Stimulated activated effector memory CD8-positive, alpha-beta T cell treated with anti-CD3 and anti-CD28 coated beads, Interleukin-12 subunit alpha, Interleukin-12 subunit beta, amount 100 ng/mL, for 72 hours (primary cell): ENCODE measurements at regions not wholly inside any gene's neighbourhood (a gene's known extent, or its start where the extent isn't known, plus 50 kb on each side); places are given as distances from the start of the nearest gene placed in this dataset.

Experiments
- ATAC-seq: fragments of 150-1000 bp; cut with Tn5 transposase; 2 replicates; pipeline ENCODE4 v1.10.0; 2021
- DNase-seq, 2 donors: peaks; one replicate each; pipeline ENCODE4 v3.0.0; 2021 to 2022; ENCODE audit warnings: low spot score in 2 of 2
- H3K27ac Mint-ChIP-seq: one replicate; pipeline ENCODE4 v1.8.0; 2022; ENCODE audit warnings: mild to moderate bottlenecking, mixed read lengths
- H3K36me3 Mint-ChIP-seq: one replicate; pipeline ENCODE4 v1.8.0; 2022; ENCODE audit warnings: mild to moderate bottlenecking, mixed read lengths
- H3K4me1 Mint-ChIP-seq: one replicate; pipeline ENCODE4 v1.8.0; 2022; ENCODE audit warnings: mixed read lengths
- H3K4me3 Mint-ChIP-seq: one replicate; pipeline ENCODE4 v1.8.0; 2022; ENCODE audit warnings: mild to moderate bottlenecking, mixed read lengths
- H3K9me3 Mint-ChIP-seq: one replicate; pipeline ENCODE4 v1.8.0; 2022; ENCODE audit warnings: mixed read lengths

GRCh38 chr4:138512756-138513155, 270.6 kb upstream of the SLC7A11 start:
- ATAC-seq (no peak), DNase-seq (no peak)
- Mint-ChIP-seq H3K27ac (no peak overlapping the region), H3K9me3 (peaks cover 15% of the 10 kb centered on the region), H3K36me3 (no peaks in the 10 kb centered on the region), H3K4me3 (no peak overlapping the region), H3K4me1 (no peaks in the 10 kb centered on the region)

GRCh38 chr4:138510053-138510452, 267.9 kb upstream of the SLC7A11 start:
- H3K36me3 Mint-ChIP-seq = no peaks in the 10 kb centered on the region
- no peaks in the 10 kb centered on the region for H3K4me1 Mint-ChIP-seq
- H3K4me3 Mint-ChIP-seq = no peak overlapping the region
- no peak overlapping the region for H3K27ac Mint-ChIP-seq
- ATAC-seq (no peak), DNase-seq (no peak)
- peaks cover 24% of the 10 kb centered on the region for H3K9me3 Mint-ChIP-seq

- H3K4me3 Mint-ChIP-seq = no peak overlapping the region
- ATAC-seq (no peak), DNase-seq (no peak)
- peaks cover 24% of the 10 kb centered on the region for H3K9me3 Mint-ChIP-seq
- H3K27ac Mint-ChIP-seq = no peak overlapping the region
- H3K36me3 Mint-ChIP-seq = no peaks in the 10 kb centered on the region
- no peaks in the 10 kb centered on the region for H3K4me1 Mint-ChIP-seq
These were observed 267.2 kb upstream of the SLC7A11 start for GRCh38 chr4:138509346-138509745.

GRCh38 chr4:138507522-138507921, 265.4 kb upstream of the SLC7A11 start:
- DNase-seq (no peak), ATAC-seq (no peak)
- peaks cover 21% of the 10 kb centered on the region for H3K9me3 Mint-ChIP-seq
- H3K27ac Mint-ChIP-seq = no peak overlapping the region
- H3K36me3 Mint-ChIP-seq = no peaks in the 10 kb centered on the region
- no peak overlapping the region for H3K4me3 Mint-ChIP-seq
- H3K4me1 Mint-ChIP-seq = no peaks in the 10 kb centered on the region

- ATAC-seq (no peak), DNase-seq (no peak)
- Mint-ChIP-seq H3K4me3 (no peak overlapping the region), H3K4me1 (no peaks in the 10 kb centered on the region), H3K9me3 (peaks cover 15% of the 10 kb centered on the region), H3K27ac (no peak overlapping the region), H3K36me3 (no peaks in the 10 kb centered on the region)
These were observed 259.5 kb upstream of the SLC7A11 start for GRCh38 chr4:138501614-138502013.

GRCh38 chr4:138500869-138501268, 258.7 kb upstream of the SLC7A11 start:
- DNase-seq = no peak
- ATAC-seq = no peak
- no peak overlapping the region for H3K4me3 Mint-ChIP-seq
- H3K27ac Mint-ChIP-seq = no peak overlapping the region
- H3K4me1 Mint-ChIP-seq = no peaks in the 10 kb centered on the region
- peaks cover 13% of the 10 kb centered on the region for H3K9me3 Mint-ChIP-seq
- no peaks in the 10 kb centered on the region for H3K36me3 Mint-ChIP-seq

GRCh38 chr4:138499627-138500026, 257.5 kb upstream of the SLC7A11 start:
- DNase-seq (no peak), ATAC-seq (no peak)
- Mint-ChIP-seq H3K36me3 (no peaks in the 10 kb centered on the region), H3K9me3 (peaks cover 6% of the 10 kb centered on the region), H3K4me3 (no peak overlapping the region), H3K4me1 (no peaks in the 10 kb centered on the region), H3K27ac (no peak overlapping the region)

GRCh38 chr4:138494931-138495330, 252.8 kb upstream of the SLC7A11 start:
- no peaks in the 10 kb centered on the region for H3K36me3 Mint-ChIP-seq
- no peaks in the 10 kb centered on the region for H3K4me1 Mint-ChIP-seq
- ATAC-seq (no peak), DNase-seq (no peak)
- H3K27ac Mint-ChIP-seq = no peak overlapping the region
- H3K9me3 Mint-ChIP-seq = peaks cover 6% of the 10 kb centered on the region
- H3K4me3 Mint-ChIP-seq = no peak overlapping the region

- peaks cover 6% of the 10 kb centered on the region for H3K9me3 Mint-ChIP-seq
- H3K4me1 Mint-ChIP-seq = no peaks in the 10 kb centered on the region
- no peak for DNase-seq
- no peak overlapping the region for H3K27ac Mint-ChIP-seq
- no peak for ATAC-seq
- H3K36me3 Mint-ChIP-seq = no peaks in the 10 kb centered on the region
- H3K4me3 Mint-ChIP-seq = no peak overlapping the region
These were observed 252.0 kb upstream of the SLC7A11 start for GRCh38 chr4:138494116-138494515.

GRCh38 chr4:138492176-138492575, 250.0 kb upstream of the SLC7A11 start:
- no peak overlapping the region for H3K27ac Mint-ChIP-seq
- H3K36me3 Mint-ChIP-seq = no peaks in the 10 kb centered on the region
- no peak overlapping the region for H3K4me3 Mint-ChIP-seq
- peaks cover 2% of the 10 kb centered on the region for H3K9me3 Mint-ChIP-seq
- ATAC-seq (no peak), DNase-seq (no peak)
- H3K4me1 Mint-ChIP-seq = no peaks in the 10 kb centered on the region

- Mint-ChIP-seq H3K4me3 (no peak overlapping the region), H3K36me3 (no peaks in the 10 kb centered on the region), H3K9me3 (peaks cover 5% of the 10 kb centered on the region), H3K27ac (no peak overlapping the region), H3K4me1 (no peaks in the 10 kb centered on the region)
- DNase-seq (no peak), ATAC-seq (no peak)
These were observed 246.4 kb upstream of the SLC7A11 start for GRCh38 chr4:138488533-138488932.

- ATAC-seq (no peak), DNase-seq (no peak)
- H3K9me3 Mint-ChIP-seq = peaks cover 5% of the 10 kb centered on the region
- no peaks in the 10 kb centered on the region for H3K4me1 Mint-ChIP-seq
- H3K27ac Mint-ChIP-seq = no peak overlapping the region
- H3K36me3 Mint-ChIP-seq = no peaks in the 10 kb centered on the region
- no peak overlapping the region for H3K4me3 Mint-ChIP-seq
These were observed 245.5 kb upstream of the SLC7A11 start for GRCh38 chr4:138487670-138488069.

GRCh38 chr4:138487230-138487629, 245.1 kb upstream of the SLC7A11 start:
- peaks cover 5% of the 10 kb centered on the region for H3K9me3 Mint-ChIP-seq
- ATAC-seq (no peak), DNase-seq (no peak)
- H3K27ac Mint-ChIP-seq = no peak overlapping the region
- H3K36me3 Mint-ChIP-seq = no peaks in the 10 kb centered on the region
- H3K4me3 Mint-ChIP-seq = no peak overlapping the region
- H3K4me1 Mint-ChIP-seq = no peaks in the 10 kb centered on the region

- Mint-ChIP-seq H3K4me1 (no peaks in the 10 kb centered on the region), H3K27ac (no peak overlapping the region), H3K36me3 (no peaks in the 10 kb centered on the region), H3K9me3 (peaks cover 5% of the 10 kb centered on the region), H3K4me3 (no peak overlapping the region)
- DNase-seq (no peak), ATAC-seq (no peak)
These were observed 243.3 kb upstream of the SLC7A11 start for GRCh38 chr4:138485498-138485897.

GRCh38 chr4:138475116-138475515, 233.0 kb upstream of the SLC7A11 start:
- no peak for ATAC-seq
- H3K36me3 Mint-ChIP-seq = no peaks in the 10 kb centered on the region
- peaks cover 4% of the 10 kb centered on the region for H3K9me3 Mint-ChIP-seq
- H3K4me3 Mint-ChIP-seq = no peak overlapping the region
- no peak for DNase-seq
- no peak overlapping the region for H3K27ac Mint-ChIP-seq
- no peaks in the 10 kb centered on the region for H3K4me1 Mint-ChIP-seq

GRCh38 chr4:138473339-138473738, 231.2 kb upstream of the SLC7A11 start:
- H3K9me3 Mint-ChIP-seq = peaks cover 4% of the 10 kb centered on the region
- H3K27ac Mint-ChIP-seq = no peak overlapping the region
- ATAC-seq = no peak
- DNase-seq = no peak
- H3K4me1 Mint-ChIP-seq = no peaks in the 10 kb centered on the region
- H3K4me3 Mint-ChIP-seq = no peak overlapping the region
- no peaks in the 10 kb centered on the region for H3K36me3 Mint-ChIP-seq
